ENCODE measurements at regions not wholly inside any gene's neighbourhood (a gene's known extent, or its start where the extent isn't known, plus 50 kb on each side); places are given as distances from the start of the nearest gene placed in this dataset.

- no peak overlapping the region for H3K4me3 ChIP-seq (ENCODE audit: low read depth in 2 of 2, low read length in 2 of 2)
- DNase-seq (ENCODE audit: low read depth, low spot score) (no peak), ATAC-seq (no peak)
- in situ Hi-C loops (cut with HindIII; ENCODE audit: low pct_unique_long_range_greater_than_20kb, low sequenced_read_pairs) (no loop called here), intact Hi-C loops (cut with micrococcal nuclease; ENCODE audit: unreplicated experiment) (no loop called here)
- CTCF ChIA-PET, result interaction anchor here (0.6 kb wide), 1 partner anchor 820 kb away, joined by 3 read pairs; no protein-coding TSS in a partner anchor
- H3K9me3 ChIP-seq (ENCODE audit: control insufficient read depth, insufficient read depth, low read depth, low read length), result no peaks in the 10 kb centered on the region
- no peaks in the 10 kb centered on the region for H3K36me3 ChIP-seq (ENCODE audit: control insufficient read depth, insufficient read depth, low read length)
- no peaks in the 10 kb centered on the region for H3K4me1 ChIP-seq (ENCODE audit: control insufficient read depth, insufficient read depth, low read length)
- TF ChIP-seq, protein P1, sequence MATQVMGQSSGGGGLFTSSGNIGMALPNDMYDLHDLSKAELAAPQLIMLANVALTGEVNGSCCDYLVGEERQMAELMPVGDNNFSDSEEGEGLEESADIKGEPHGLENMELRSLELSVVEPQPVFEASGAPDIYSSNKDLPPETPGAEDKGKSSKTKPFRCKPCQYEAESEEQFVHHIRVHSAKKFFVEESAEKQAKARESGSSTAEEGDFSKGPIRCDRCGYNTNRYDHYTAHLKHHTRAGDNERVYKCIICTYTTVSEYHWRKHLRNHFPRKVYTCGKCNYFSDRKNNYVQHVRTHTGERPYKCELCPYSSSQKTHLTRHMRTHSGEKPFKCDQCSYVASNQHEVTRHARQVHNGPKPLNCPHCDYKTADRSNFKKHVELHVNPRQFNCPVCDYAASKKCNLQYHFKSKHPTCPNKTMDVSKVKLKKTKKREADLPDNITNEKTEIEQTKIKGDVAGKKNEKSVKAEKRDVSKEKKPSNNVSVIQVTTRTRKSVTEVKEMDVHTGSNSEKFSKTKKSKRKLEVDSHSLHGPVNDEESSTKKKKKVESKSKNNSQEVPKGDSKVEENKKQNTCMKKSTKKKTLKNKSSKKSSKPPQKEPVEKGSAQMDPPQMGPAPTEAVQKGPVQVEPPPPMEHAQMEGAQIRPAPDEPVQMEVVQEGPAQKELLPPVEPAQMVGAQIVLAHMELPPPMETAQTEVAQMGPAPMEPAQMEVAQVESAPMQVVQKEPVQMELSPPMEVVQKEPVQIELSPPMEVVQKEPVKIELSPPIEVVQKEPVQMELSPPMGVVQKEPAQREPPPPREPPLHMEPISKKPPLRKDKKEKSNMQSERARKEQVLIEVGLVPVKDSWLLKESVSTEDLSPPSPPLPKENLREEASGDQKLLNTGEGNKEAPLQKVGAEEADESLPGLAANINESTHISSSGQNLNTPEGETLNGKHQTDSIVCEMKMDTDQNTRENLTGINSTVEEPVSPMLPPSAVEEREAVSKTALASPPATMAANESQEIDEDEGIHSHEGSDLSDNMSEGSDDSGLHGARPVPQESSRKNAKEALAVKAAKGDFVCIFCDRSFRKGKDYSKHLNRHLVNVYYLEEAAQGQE (IDR thresholded peaks at IDR 0.05; ENCODE audit: insufficient read depth in 1 of 2, low read depth in 2 of 2, low read length in 1 of 2), result no peak
- TF ChIP-seq SIN3A (IDR thresholded peaks at IDR 0.05; ENCODE audit: borderline replicate concordance, insufficient read depth, low read depth, low read length) (no peak), TCF7L2 (IDR thresholded peaks at IDR 0.05; ENCODE audit: low read depth, low read length) (no peak), POLR2AphosphoS5 (IDR thresholded peaks at IDR 0.05; ENCODE audit: low read depth, low read length) (no peak)
- TF ChIP-seq, protein P2, sequence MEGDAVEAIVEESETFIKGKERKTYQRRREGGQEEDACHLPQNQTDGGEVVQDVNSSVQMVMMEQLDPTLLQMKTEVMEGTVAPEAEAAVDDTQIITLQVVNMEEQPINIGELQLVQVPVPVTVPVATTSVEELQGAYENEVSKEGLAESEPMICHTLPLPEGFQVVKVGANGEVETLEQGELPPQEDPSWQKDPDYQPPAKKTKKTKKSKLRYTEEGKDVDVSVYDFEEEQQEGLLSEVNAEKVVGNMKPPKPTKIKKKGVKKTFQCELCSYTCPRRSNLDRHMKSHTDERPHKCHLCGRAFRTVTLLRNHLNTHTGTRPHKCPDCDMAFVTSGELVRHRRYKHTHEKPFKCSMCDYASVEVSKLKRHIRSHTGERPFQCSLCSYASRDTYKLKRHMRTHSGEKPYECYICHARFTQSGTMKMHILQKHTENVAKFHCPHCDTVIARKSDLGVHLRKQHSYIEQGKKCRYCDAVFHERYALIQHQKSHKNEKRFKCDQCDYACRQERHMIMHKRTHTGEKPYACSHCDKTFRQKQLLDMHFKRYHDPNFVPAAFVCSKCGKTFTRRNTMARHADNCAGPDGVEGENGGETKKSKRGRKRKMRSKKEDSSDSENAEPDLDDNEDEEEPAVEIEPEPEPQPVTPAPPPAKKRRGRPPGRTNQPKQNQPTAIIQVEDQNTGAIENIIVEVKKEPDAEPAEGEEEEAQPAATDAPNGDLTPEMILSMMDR (IDR thresholded peaks at IDR 0.05), result no peak
- POLR2A ChIA-PET, result no interaction called here
- BruUV-seq (replicated peaks), result no TSS peak
- no peak overlapping the region for H3K27ac ChIP-seq (ENCODE audit: low read length)
- no peaks in the 10 kb centered on the region for H3K27me3 ChIP-seq (ENCODE audit: control insufficient read depth, insufficient read depth, low read length)
These were observed 523.9 kb downstream of the BCL11A start for GRCh38 chr2:60029566-60029883.

DNA sequence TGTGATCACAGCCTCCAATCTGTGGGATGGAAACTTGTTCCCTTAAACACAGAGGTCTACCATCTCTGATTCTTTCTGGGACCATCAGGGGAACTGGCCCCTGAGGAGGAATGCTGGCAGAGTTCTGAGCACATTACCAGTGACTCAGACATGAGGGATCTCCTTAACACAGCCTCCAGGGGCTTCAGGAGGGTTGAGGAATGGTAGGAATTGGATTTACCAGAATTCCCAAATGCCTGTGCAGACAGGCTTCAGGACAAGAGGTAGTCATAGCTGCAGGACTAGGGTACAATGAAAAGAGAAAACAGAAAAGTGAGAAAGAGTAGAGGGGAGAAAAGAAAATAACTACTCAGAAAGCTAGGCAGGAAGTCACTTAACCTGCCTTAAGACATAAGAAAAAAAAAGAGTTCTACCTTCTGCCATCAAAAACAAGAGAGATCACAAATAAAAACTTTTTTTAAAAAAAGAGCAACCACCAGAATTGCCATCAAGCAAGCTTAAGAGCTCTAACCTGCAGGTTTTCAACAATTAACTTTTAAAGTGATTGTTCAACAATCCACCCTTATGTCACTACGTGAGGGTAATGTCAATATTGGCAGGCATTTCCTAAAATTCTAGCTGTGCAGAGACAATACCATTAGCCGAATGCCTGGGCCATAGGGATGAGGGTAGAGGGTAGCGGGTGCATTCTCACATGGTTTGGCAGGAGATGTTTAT lies 524.4 kb downstream of the BCL11A start:
- no peak overlapping the region for H3K4me3 ChIP-seq (ENCODE audit: low read depth in 2 of 2, low read length in 2 of 2)
- no TSS peak for BruUV-seq (replicated peaks)
- no peaks in the 10 kb centered on the region for H3K36me3 ChIP-seq (ENCODE audit: control insufficient read depth, insufficient read depth, low read length)
- intact Hi-C loops (cut with micrococcal nuclease; ENCODE audit: unreplicated experiment), result no loop called here
- no peak for DNase-seq (ENCODE audit: low read depth, low spot score)
- no peak for ATAC-seq
- no peaks in the 10 kb centered on the region for H3K4me1 ChIP-seq (ENCODE audit: control insufficient read depth, insufficient read depth, low read length)
- no peaks in the 10 kb centered on the region for H3K9me3 ChIP-seq (ENCODE audit: control insufficient read depth, insufficient read depth, low read depth, low read length)
- POLR2A ChIA-PET, result no interaction called here
- H3K27me3 ChIP-seq (ENCODE audit: control insufficient read depth, insufficient read depth, low read length), result no peaks in the 10 kb centered on the region
- CTCF ChIA-PET, result interaction anchor here (0.6 kb wide), 1 partner anchor 820 kb away, joined by 3 read pairs; no protein-coding TSS in a partner anchor
- in situ Hi-C loops (cut with HindIII; ENCODE audit: low pct_unique_long_range_greater_than_20kb, low sequenced_read_pairs), result no loop called here
- H3K27ac ChIP-seq (ENCODE audit: low read length), result no peak overlapping the region
- TF ChIP-seq POLR2AphosphoS5 (IDR thresholded peaks at IDR 0.05; ENCODE audit: low read depth, low read length), result no peak
- TF ChIP-seq TCF7L2 (IDR thresholded peaks at IDR 0.05; ENCODE audit: low read depth, low read length), result no peak
- TF ChIP-seq, protein P1 (IDR thresholded peaks at IDR 0.05; ENCODE audit: insufficient read depth in 1 of 2, low read depth in 2 of 2, low read length in 1 of 2), result no peak
- TF ChIP-seq, protein P2 (IDR thresholded peaks at IDR 0.05), result no peak
- TF ChIP-seq SIN3A (IDR thresholded peaks at IDR 0.05; ENCODE audit: borderline replicate concordance, insufficient read depth, low read depth, low read length), result no peak
